CD8-positive, alpha-beta memory T cell (primary cell): ENCODE measurements at regions not wholly inside any gene's neighbourhood (a gene's known extent, or its start where the extent isn't known, plus 50 kb on each side); places are given as distances from the start of the nearest gene placed in this dataset.
"Not testable (repeated sequence)": the region's sequence is repeated elsewhere in the genome, so short reads cannot be mapped to it uniquely, and the experiment has no call there.

Experiments
- CTCF ChIA-PET: fragments of 350-600 bp; sonication (Branson Sonifier 250); formaldehyde crosslinking; loops from one replicate; lab custom pipeline; 2021; ENCODE audit warnings: antibody characterized with exemption; lab: Charles Lee
- POLR2A ChIA-PET: fragments of 350-600 bp; sonication (Branson Sonifier 250); formaldehyde crosslinking; loops from one replicate; lab custom pipeline; 2021; ENCODE audit warnings: antibody characterized with exemption; lab: Charles Lee
- DNase-seq, 5 donors: peaks; one replicate each; pipeline versions ENCODE4 v3.0.0 to v3.0.0-alpha.2; 2020 to 2022; ENCODE audit warnings: mixed read lengths in 1 of 5
- H3K27ac ChIP-seq: one replicate; pipeline ENCODE4 v1.7.0; 2013; ENCODE audit warnings: low read depth, mild to moderate bottlenecking, low read length, moderate library complexity
- H3K27me3 ChIP-seq: 2 replicates; pipeline ENCODE4 v1.7.0; 2013; ENCODE audit warnings: low read length, mild to moderate bottlenecking; ENCODE audit not compliant: insufficient read depth, poor library complexity, severe bottlenecking
- H3K36me3 ChIP-seq: 2 replicates; pipeline ENCODE4 v1.7.0; 2013; ENCODE audit warnings: mild to moderate bottlenecking, low read length, moderate library complexity; ENCODE audit not compliant: insufficient read depth
- H3K4me1 ChIP-seq: 2 replicates; pipeline ENCODE4 v1.7.0; 2013; ENCODE audit warnings: mild to moderate bottlenecking, low read length, moderate library complexity; ENCODE audit not compliant: insufficient read depth
- H3K4me3 ChIP-seq: 2 replicates; pipeline ENCODE4 v1.7.0; 2013; ENCODE audit warnings: mild to moderate bottlenecking, low read length
- H3K9me3 ChIP-seq: 2 replicates; pipeline ENCODE4 v1.7.0; 2013; ENCODE audit warnings: mild to moderate bottlenecking, low read length
- H3K27ac Mint-ChIP-seq, 8 donors: one replicate each; pipeline ENCODE4 v1.8.0; 2020 to 2021; ENCODE audit warnings: mixed read lengths in 8 of 8, mild to moderate bottlenecking in 6 of 8, inconsistent platforms in 3 of 8, moderate library complexity in 3 of 8
- H3K27me3 Mint-ChIP-seq, 2 donors: one replicate each; pipeline ENCODE4 v1.8.0; 2020 to 2021; ENCODE audit warnings: mixed read lengths in 2 of 2, mild to moderate bottlenecking in 1 of 2, moderate library complexity in 1 of 2
- H3K36me3 Mint-ChIP-seq, 3 donors: one replicate each; pipeline ENCODE4 v1.8.0; 2020 to 2021; ENCODE audit warnings: mixed read lengths in 3 of 3, inconsistent platforms in 1 of 3, mild to moderate bottlenecking in 1 of 3
- H3K4me1 Mint-ChIP-seq, 3 donors: one replicate each; pipeline ENCODE4 v1.8.0; 2020 to 2021; ENCODE audit warnings: mixed read lengths in 3 of 3, inconsistent platforms in 1 of 3, mild to moderate bottlenecking in 1 of 3
- H3K4me3 Mint-ChIP-seq, 7 donors: one replicate each; pipeline ENCODE4 v1.8.0; 2020 to 2021; ENCODE audit warnings: mixed read lengths in 7 of 7, mild to moderate bottlenecking in 6 of 7, moderate library complexity in 4 of 7, inconsistent platforms in 2 of 7
- H3K9me3 Mint-ChIP-seq, 5 donors: one replicate each; pipeline ENCODE4 v1.8.0; 2020 to 2022; ENCODE audit warnings: mixed read lengths in 5 of 5, mild to moderate bottlenecking in 3 of 5, moderate library complexity in 2 of 5, inconsistent platforms in 1 of 5

DNA sequence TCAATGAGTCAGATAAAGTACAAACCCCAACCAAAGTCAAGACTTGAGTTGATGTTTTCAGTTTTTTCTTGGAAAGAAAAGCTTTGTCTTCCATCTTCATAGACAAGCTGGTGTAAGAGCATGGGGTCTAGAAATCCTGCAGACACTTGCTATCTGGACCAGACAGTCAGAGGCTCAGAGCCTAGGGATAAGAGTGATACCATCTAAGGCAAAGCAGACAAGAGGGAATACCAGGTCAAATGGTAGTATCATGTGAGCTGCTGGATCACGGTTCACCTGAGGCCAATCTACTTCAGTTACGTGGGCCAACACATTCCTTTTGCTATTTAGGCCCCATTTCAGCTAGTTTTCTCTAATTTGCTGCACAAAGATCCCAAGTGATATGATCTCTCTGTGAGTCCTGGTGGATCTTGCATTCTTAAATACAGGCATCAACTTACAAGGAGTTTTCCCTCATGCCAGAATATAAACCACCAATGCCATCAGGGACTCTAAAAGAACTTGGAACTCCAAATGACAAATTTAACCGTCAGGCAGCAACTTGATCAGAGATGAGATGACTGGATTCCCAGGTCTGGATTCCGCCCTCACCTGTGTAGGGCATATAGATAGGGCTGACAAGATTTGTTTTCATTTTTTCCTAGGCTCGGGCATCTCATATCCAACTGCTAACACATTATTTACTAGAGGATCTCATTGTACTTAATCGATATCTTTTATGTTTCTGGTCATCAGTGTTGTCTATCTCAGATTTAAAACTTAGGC lies 101.4 kb downstream of the FOXD4L6 start:
- CTCF ChIA-PET, H3K27ac ChIP-seq, H3K9me3 Mint-ChIP-seq, H3K4me3 ChIP-seq, H3K27ac Mint-ChIP-seq, H3K4me3 Mint-ChIP-seq, H3K4me1 ChIP-seq, H3K4me1 Mint-ChIP-seq, POLR2A ChIA-PET, H3K36me3 ChIP-seq, H3K36me3 Mint-ChIP-seq, DNase-seq, H3K9me3 ChIP-seq, H3K27me3 ChIP-seq, H3K27me3 Mint-ChIP-seq: not testable (repeated sequence)

DNA sequence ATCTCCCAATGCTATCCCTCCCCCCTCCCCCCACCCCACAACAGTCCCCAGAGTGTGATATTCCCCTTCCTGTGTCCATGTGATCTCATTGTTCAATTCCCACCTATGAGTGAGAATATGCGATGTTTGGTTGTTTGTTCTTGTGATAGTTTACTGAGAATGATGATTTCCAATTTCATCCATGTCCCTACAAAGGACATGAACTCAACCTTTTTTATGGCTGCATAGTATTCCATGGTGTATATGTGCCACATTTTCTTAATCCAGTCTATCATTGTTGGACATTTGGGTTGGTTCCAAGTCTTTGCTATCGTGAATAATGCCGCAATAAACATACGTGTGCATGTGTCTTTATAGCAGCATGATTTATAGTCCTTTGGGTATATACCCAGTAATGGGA lies 106.1 kb downstream of the FOXD4L6 start:
- H3K27ac ChIP-seq, H3K9me3 ChIP-seq, H3K4me3 ChIP-seq, POLR2A ChIA-PET, H3K27me3 ChIP-seq, DNase-seq, H3K36me3 ChIP-seq, H3K4me1 Mint-ChIP-seq, H3K4me1 ChIP-seq, CTCF ChIA-PET, H3K4me3 Mint-ChIP-seq, H3K27ac Mint-ChIP-seq, H3K27me3 Mint-ChIP-seq, H3K9me3 Mint-ChIP-seq: not testable (repeated sequence)
- H3K36me3 Mint-ChIP-seq: peaks cover 8 to 19% (median 14%) of the 10 kb centered on the region in 3 donors

DNA sequence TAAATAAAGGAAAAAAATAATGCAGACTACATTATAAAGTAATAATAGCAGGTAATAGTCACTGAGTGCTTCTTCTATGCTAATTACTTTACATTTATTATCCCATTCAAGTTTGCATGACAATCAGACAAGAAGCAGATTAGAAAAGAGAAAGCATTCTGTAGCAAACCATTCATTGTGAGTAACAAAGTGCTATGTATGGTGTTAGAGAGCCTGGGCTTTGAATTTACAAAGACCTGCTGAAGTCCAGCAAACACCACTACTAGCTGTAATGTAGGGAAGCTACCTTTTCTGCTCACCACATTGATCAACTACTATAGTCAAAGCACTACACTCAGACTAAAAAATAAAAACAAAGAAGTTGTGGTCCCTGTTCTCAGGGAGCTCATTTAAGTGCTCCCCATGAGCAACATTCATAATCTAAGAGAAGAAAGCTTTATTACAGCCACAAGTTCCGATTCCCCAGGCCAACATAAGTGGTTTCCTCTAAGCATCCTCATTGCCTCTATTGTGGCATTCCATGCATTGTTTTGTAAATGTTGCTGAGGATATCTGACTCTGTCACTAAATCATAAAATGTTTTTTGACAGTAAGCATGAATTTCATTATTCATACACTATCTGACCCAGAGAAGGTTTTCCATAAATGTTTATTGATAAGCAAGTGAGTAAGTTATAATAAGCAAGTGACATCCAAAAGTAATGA lies 108.5 kb downstream of the FOXD4L6 start:
- H3K4me1 Mint-ChIP-seq, DNase-seq, H3K27me3 ChIP-seq, H3K4me3 Mint-ChIP-seq, CTCF ChIA-PET, H3K9me3 Mint-ChIP-seq, H3K4me1 ChIP-seq, H3K27ac ChIP-seq, H3K27ac Mint-ChIP-seq, H3K27me3 Mint-ChIP-seq, POLR2A ChIA-PET, H3K36me3 ChIP-seq, H3K9me3 ChIP-seq, H3K4me3 ChIP-seq: not testable (repeated sequence)
- H3K36me3 Mint-ChIP-seq: peaks cover 8 to 22% (median 19%) of the 10 kb centered on the region in 3 donors

DNA sequence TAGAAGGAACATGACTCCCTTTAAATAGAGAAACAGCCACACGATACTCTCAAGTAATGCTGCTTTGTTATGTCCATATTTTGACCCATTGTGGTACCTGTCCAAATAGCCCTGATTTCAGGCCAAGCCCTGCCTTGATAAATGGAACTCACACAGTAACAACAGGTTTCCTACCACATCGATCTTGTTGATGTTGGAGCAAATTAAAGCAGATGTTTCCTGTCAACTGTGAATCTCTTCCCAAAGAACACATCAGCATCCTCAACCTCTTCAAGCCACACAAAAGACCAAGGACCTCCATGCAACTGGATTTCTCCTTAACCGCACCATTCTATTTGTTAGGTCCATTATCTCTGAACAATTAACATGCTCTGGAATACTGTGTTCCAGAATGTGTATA lies 109.5 kb downstream of the FOXD4L6 start:
- POLR2A ChIA-PET, H3K27me3 Mint-ChIP-seq: not testable (repeated sequence)

DNA sequence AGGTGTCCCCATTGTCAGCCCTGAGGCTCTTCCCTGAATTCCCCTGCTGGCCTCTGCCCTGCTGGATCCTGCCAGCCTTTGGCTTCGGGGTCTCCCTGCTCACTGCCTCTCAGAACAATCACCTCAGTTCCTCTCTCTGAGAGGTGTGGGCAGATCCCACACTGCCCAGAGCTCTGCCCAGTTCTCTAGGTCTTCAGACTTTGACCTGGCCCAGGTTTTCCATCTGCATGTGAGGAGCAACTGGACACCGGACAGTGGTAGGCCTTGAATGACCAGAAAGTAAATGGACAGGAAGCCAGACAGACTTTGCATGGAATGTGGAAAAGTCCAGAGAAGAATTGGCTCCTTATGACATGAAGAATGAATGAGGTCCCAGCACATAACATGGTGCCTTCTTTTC lies 111.8 kb downstream of the FOXD4L6 start:
- CTCF ChIA-PET, H3K4me1 ChIP-seq, H3K4me1 Mint-ChIP-seq, H3K4me3 Mint-ChIP-seq, H3K27me3 Mint-ChIP-seq, H3K36me3 ChIP-seq, H3K9me3 Mint-ChIP-seq, POLR2A ChIA-PET, H3K27ac Mint-ChIP-seq, DNase-seq, H3K27ac ChIP-seq, H3K4me3 ChIP-seq, H3K9me3 ChIP-seq, H3K27me3 ChIP-seq: not testable (repeated sequence)
- peaks cover 20 to 49% (median 21%) of the 10 kb centered on the region in 3 donors for H3K36me3 Mint-ChIP-seq

More for the DNA sequence above, 109.5 kb downstream of the FOXD4L6 start:
- H3K27ac Mint-ChIP-seq, H3K4me3 ChIP-seq, H3K4me3 Mint-ChIP-seq, H3K9me3 Mint-ChIP-seq, H3K36me3 ChIP-seq, H3K4me1 ChIP-seq, H3K9me3 ChIP-seq, H3K27me3 ChIP-seq, DNase-seq, H3K27ac ChIP-seq, CTCF ChIA-PET, H3K4me1 Mint-ChIP-seq: not testable (repeated sequence)
- H3K36me3 Mint-ChIP-seq: peaks cover 12 to 32% (median 19%) of the 10 kb centered on the region in 3 donors

GRCh38 chr9:40999952-41000700 lies 128.4 kb downstream of the FOXD4L6 start:
- H3K27me3 Mint-ChIP-seq, DNase-seq, H3K9me3 ChIP-seq, H3K27me3 ChIP-seq, H3K9me3 Mint-ChIP-seq, H3K4me1 ChIP-seq, CTCF ChIA-PET, H3K27ac ChIP-seq, POLR2A ChIA-PET, H3K36me3 ChIP-seq, H3K4me3 ChIP-seq: not testable (repeated sequence)
- H3K27ac Mint-ChIP-seq: peak overlapping the region in 2 of 8 donors; percentile 55 to 56
- peak overlapping the region in 1 of 7 donors; percentile 13 for H3K4me3 Mint-ChIP-seq
- peaks cover 4 to 50% (median 20%) of the 10 kb centered on the region in 3 donors for H3K36me3 Mint-ChIP-seq
- peaks cover 45 to 62% (median 59%) of the 10 kb centered on the region in 3 donors for H3K4me1 Mint-ChIP-seq

- Mint-ChIP-seq H3K27ac (peak overlapping the region in 2 of 8 donors; percentile 3 to 51), H3K4me1 (peaks cover 56 to 71% (median 71%) of the 10 kb centered on the region in 3 donors), H3K36me3 (peaks cover 0 to 50% (median 17%) of the 10 kb centered on the region in 3 donors), H3K4me3 (peak overlapping the region in 2 of 7 donors; percentile 20 to 24)
- DNase-seq, H3K27me3 Mint-ChIP-seq, H3K27ac ChIP-seq, POLR2A ChIA-PET, H3K9me3 Mint-ChIP-seq, H3K36me3 ChIP-seq, H3K27me3 ChIP-seq, H3K9me3 ChIP-seq, CTCF ChIA-PET, H3K4me3 ChIP-seq: not testable (repeated sequence)
- peaks cover 27% of the 10 kb centered on the region for H3K4me1 ChIP-seq
Measured at GRCh38 chr9:40995490-40995889, 133.0 kb downstream of the FOXD4L6 start.

DNA sequence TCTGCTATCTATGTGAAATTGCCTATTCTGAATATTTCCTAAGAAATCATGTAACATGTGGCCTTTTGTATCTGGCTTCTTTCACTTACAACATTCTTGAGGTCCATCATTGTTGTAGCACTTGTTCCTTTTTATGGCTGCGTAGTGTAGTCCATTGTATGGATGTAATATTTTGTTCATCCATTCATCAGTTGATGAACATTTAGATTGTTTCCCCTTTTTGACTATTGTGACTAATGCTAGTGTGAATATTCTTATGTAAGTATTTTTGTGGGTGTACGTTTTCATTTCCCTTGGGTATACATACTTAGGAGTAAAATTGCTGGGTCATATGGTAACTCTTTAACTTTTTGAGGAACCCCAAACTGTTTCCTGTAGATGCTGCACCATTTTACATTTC lies 134.6 kb downstream of the FOXD4L6 start:
- H3K27me3 ChIP-seq, H3K27me3 Mint-ChIP-seq, H3K9me3 Mint-ChIP-seq, CTCF ChIA-PET, H3K9me3 ChIP-seq, H3K27ac ChIP-seq, H3K4me3 ChIP-seq, H3K36me3 ChIP-seq, DNase-seq, POLR2A ChIA-PET: not testable (repeated sequence)
- peaks cover 0 to 34% (median 15%) of the 10 kb centered on the region in 3 donors for H3K36me3 Mint-ChIP-seq
- H3K4me1 ChIP-seq: peaks cover 27% of the 10 kb centered on the region
- H3K4me3 Mint-ChIP-seq: peak overlapping the region in 1 of 7 donors; percentile 57
- peaks cover 48 to 69% (median 65%) of the 10 kb centered on the region in 3 donors for H3K4me1 Mint-ChIP-seq
- H3K27ac Mint-ChIP-seq: peak overlapping the region in 4 of 8 donors; percentile 19 to 83 (median 30)
